A549 (cell line): ENCODE measurements at regions not wholly inside any gene's neighbourhood (a gene's known extent, or its start where the extent isn't known, plus 50 kb on each side); places are given as distances from the start of the nearest gene placed in this dataset.

Experiments
- BHLHE40 ChIP-seq: IDR thresholded peaks from 2 replicates; pipeline ENCODE4 v1.6.1; 2012; ENCODE audit warnings: low read depth, low read length, inconsistent platforms
- CTCF ChIP-seq: fragments of >200 bp; sonication (Bioruptor Twin); formaldehyde crosslinking; IDR thresholded peaks from 3 replicates; pipeline ENCODE4 v1.5.1; 2016
- EP300 ChIP-seq, 2 experiments: fragments of >200 bp; sonication (Bioruptor Twin); formaldehyde crosslinking; IDR thresholded peaks; 2 replicates in 1 of 2; 3 replicates in 1 of 2; pipeline ENCODE4 v1.6.1; 2016 to 2017
- KDM5A ChIP-seq: fragments of 200-600 bp; sonication (generic); IDR thresholded peaks from 2 replicates; pipeline ENCODE4 v1.6.1; 2016; ENCODE audit warnings: antibody characterized with exemption, mild to moderate bottlenecking
- MAZ ChIP-seq: fragments of 150-350 bp; IDR thresholded peaks from 2 replicates; pipeline ENCODE4 v1.6.1; 2014; ENCODE audit warnings: antibody characterized with exemption, low read depth, low read length, borderline replicate concordance
- MYC ChIP-seq: IDR thresholded peaks from 2 replicates; pipeline ENCODE4 v1.6.1; 2012; ENCODE audit warnings: mild to moderate bottlenecking, inconsistent platforms, low read length, improper control_type of control experiment, borderline replicate concordance
- NR3C1 ChIP-seq: fragments of >200 bp; sonication (Bioruptor Twin); formaldehyde crosslinking; IDR thresholded peaks from 3 replicates; pipeline ENCODE4 v1.6.1; 2017
- POLR2A ChIP-seq: IDR thresholded peaks from 2 replicates; pipeline ENCODE4 v1.6.1; 2012; ENCODE audit warnings: mild to moderate bottlenecking, low read length
- RAD21 ChIP-seq, 2 experiments: fragments of >200 bp in 1 of 2; sonication (Bioruptor Twin) in 1 of 2; formaldehyde crosslinking in 1 of 2; IDR thresholded peaks in 1 of 2; conservative IDR thresholded peaks in 1 of 2; 2 replicates in 1 of 2; 3 replicates in 1 of 2; pipeline ENCODE4 v1.6.1; 2012 to 2018; ENCODE audit warnings: inconsistent platforms in 1 of 2
- ZFP36 ChIP-seq: fragments of 450-650 bp; IDR thresholded peaks from 2 replicates; pipeline ENCODE4 v1.6.1; 2014; ENCODE audit warnings: borderline replicate concordance; ENCODE audit not compliant: partially characterized antibody
- ZSCAN20 ChIP-seq: fragments of 250-450 bp; sonication (Bioruptor Pico); IDR thresholded peaks from 2 replicates; pipeline ENCODE4 v1.8.0; 2022; ENCODE audit warnings: mild to moderate bottlenecking, moderate library complexity

GRCh38 chr2:239578381-239578780, 177.6 kb upstream of the HDAC4 start:
- TF ChIP-seq ZFP36 = no peak
- TF ChIP-seq ZSCAN20 (CRISPR knock-in tag) = no peak
- no peak for TF ChIP-seq CTCF
- TF ChIP-seq POLR2A = no peak
- no peak for TF ChIP-seq MAZ
- TF ChIP-seq RAD21 (conservative IDR thresholded peaks at IDR 0.05 in 1 of 2, IDR thresholded peaks at IDR 0.05 in 1 of 2) = no peak
- TF ChIP-seq KDM5A = no peak
- TF ChIP-seq MYC = no peak
- no peak for TF ChIP-seq EP300 (IDR thresholded peaks at IDR 0.05)
- TF ChIP-seq BHLHE40 = no peak
- no peak for TF ChIP-seq NR3C1
